HG03439 (cell line): ENCODE measurements at regions not wholly inside any gene's neighbourhood (a gene's known extent, or its start where the extent isn't known, plus 50 kb on each side); places are given as distances from the start of the nearest gene placed in this dataset.

Experiments
- ATAC-seq: cut with Tn5 transposase; IDR thresholded peaks from one replicate; pipeline ENCODE4 v1.9.1; 2021; ENCODE audit warnings: mild to moderate bottlenecking, moderate library complexity; ENCODE audit not compliant: unreplicated experiment

DNA sequence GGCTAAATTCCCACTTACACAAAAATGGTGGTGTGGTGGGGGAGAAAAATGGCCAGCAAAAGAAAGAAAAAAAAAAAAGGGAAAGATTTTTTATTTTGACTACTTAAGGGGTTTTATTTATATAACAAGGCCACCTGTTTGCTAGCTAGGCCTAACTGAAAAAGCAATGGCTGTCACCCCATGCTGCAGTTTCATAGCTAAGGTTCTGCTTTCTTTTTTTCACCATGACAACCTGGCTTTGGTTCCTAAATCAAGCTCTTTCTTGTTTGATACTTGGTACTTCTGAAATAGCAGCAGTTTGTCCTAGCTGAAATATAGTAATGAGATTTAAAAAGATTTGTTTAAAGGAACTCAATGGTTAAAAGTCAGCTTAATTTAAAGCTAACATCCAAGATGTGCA lies 433.2 kb upstream of the MEX3C start:
- ATAC-seq = no peak

DNA sequence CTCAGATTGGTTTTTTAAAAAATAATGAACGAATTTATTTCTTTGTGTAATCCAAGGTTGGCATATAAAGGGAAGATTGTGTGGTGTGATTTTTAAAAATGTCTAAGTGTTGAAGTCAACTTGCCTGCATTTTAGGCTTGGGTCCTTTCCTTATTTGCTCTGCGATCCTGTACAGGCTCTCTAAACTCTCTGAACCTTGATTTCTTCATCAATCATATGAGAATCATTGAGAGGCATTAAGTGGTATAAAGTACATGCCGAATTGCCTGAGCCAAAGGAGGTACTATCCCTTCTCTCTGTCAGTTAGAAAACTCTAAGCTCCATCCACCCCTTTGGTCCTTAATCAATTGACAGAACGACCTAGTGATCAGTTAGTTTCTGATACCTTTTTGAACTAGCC lies 440.4 kb upstream of the MEX3C start:
- no peak for ATAC-seq

DNA sequence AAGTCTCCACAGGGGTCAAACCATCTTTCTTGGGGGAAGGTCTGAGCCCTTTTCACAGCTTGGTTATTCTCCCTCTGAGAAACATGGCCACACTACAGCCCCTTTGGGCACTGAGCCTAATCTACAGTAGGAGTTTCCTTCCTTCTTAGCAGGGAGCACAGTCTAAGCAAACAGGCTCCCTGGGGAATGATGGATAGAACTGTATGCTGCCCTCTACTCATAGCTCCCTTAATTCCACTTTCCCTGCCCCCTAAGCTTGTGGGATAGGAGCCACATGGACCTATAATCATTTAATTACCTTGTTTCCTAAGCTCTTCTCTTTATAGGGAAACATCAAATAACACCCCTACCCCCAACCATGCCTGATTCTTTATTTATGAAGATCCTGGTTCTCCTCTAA lies 442.1 kb upstream of the MEX3C start:
- no peak for ATAC-seq

DNA sequence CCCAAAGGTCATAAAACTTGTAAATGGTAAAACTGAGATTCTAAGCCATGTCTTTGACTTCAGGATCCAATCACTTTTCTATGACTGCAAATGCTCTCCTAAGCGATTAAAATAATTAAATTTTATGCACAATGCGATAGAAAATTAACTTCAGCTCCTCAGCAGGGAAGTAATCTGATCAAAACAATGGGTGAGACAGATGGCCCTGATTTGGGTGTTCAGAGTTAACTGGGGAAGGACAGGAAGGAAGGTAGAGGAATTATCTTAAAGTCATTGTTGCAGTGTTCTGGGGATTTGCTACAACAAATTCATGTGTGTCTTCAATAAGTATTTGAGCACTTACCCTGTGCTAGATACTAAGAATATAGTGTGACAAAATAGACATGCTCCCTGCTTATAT lies 446.0 kb upstream of the MEX3C start:
- ATAC-seq = no peak

DNA sequence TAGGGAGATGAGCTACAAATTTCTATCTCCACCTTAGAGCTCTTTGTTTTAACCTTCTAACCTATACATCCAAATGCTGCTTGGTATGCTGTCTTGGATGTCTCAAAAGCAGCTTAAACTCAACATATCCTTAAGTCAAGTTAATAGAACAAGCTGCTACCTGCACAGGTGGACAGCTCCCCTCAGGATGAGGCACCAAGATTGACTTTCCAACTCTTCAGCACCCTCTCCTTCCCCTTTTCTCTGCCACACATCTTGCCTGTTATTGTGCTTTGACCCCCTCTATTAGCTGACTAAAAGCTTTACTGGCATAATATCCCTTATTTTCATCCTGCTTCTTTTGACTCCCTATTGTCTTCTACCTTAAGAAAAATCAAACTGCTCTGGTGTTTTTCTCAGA lies 448.1 kb upstream of the MEX3C start:
- ATAC-seq = no peak

DNA sequence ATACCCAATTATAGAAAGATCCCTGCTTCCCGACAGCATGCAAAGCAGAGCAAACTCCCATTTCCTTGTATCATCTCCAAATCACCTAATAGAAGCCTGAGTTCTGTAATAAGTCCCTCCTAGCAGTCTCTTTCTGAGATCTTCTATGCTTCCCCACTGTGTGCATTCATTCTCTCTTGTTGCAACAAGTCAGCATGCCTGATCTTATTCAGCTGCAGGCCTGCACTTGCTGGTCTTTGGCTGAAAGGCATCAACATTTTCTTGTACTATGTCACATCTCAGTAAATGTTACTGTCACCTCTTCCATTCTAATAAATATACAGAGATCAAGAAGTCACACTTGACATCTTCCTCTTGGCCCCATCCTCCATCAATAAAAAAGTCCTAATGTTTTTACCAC lies 449.9 kb upstream of the MEX3C start:
- ATAC-seq = no peak

DNA sequence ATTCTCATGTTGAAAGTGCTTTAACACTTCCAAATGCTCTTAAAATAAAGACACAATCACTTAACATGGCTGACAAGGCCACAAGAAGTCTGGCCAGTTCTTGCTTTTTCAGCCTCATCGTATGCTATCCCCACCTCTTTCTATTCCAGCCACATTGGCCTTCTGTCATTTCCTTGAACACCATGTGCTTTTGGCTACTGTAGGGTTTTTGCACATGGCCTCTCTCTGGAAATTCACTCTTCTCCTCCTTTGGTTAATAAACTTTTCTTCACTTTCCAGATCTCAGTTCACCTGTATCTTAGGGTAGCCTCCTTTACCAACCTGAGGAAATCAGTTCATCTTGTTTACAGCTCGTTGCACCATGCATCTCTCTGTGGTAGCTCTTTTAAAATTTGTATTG lies 450.5 kb upstream of the MEX3C start:
- no peak for ATAC-seq

DNA sequence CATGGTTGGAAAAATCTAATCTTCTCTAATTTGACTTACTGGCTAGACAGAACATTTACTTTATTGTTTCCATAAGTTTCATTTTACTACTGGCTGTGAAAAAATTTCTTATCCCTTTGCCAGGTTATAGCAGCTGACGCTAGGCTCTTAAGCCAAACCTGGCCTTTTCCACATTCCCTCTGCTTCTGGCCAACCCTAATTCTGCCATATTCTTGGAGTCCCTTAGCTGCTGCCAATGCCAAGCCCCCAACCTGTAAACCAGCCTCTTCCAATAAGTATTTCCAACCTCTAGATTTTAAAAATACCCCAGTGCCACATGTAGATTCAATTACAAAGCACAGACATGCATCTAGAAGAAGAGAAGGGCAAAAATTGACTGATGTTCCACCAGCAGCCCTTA lies 452.3 kb upstream of the MEX3C start:
- no peak for ATAC-seq

DNA sequence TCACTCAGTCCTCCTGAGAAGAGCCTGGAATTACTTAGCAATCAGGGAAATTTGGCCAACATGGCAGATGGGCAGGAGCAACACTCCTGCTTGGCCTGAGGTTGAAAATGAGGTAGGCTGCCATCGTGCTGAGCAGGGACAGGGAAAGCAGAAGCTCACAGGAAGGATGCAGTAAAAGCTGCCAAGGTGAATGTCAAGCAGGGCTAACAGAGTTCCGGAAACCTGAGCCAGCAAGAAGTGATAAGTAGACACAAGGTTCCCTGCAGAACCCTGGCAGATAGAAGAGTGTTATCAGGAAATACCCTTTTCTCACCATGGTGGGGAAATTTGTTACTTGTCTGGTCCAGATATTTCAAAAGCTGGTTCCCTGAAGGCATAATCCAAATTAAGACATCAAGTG lies 454.3 kb upstream of the MEX3C start:
- no peak for ATAC-seq

DNA sequence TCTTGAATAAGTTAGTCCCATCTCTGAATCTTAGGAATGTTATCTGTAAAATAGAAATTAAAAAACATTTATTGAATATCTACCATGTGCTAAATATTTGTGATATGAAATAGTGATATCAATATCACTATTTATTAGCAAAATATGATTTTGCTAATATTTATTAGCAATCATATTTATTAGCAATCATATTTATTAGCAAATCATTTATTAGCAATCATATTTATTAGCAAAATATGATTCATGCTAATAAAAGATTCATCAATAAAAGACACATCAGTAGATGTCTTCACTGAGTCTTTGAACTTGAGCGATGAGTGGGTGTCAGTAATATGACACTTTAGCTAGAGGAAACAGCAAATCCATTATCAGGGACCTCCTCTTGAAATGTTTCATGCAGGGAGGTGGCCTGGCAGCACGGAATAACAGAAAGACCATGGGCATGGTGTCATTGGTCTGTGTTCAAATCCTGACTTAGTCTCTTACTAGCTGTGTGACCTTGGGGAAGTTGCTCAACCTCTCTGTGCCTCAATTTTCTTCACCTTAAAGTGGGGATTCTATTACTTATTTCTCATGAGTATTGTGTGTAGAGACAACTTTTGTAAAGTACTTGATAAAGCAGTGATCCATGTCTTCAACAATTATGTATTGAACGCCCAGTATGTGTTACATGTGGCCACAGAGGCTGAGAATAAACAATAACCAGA lies 456.2 kb upstream of the MEX3C start:
- ATAC-seq = no peak

DNA sequence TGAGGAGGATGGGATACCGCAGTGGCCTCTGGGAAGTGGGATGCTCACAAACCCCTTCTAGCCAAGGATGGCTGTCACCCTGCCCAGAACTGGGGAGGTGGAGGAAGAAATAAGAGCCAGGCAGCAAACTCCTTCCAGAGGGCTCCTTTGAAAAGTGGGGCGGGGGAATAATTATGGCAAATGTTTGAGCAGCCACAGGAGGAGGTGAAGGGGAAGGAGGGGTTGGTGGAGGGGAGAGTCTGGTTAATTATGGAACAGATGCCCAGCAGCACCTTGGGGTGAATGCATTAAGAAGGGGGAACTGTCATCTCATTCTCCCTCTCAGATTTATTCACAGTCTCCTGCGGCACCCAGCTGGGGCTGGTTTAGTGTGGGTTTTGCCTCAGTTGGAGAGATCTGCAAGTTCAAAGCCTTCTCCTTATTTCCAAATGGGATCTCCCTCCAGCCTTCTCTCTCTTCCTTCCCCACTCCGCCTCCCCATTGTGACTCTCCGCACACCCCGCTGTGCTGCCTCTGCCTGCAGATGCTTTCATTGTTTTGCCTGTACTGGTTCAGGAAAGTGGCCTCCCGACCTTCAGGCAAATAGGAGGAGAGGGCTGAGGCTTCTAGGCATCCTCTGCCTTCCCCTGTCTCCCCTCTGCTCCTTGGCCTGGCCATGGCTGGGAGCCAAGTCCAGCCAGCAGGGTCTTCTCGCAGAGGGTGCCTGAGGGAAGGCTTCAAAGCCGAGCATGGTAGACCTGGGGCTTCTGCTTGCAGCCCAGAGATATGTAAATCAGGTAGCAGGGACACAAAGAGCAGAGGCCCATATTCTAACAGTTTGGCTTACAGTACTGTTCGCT lies 457.2 kb upstream of the MEX3C start:
- ATAC-seq = peak; percentile 67

DNA sequence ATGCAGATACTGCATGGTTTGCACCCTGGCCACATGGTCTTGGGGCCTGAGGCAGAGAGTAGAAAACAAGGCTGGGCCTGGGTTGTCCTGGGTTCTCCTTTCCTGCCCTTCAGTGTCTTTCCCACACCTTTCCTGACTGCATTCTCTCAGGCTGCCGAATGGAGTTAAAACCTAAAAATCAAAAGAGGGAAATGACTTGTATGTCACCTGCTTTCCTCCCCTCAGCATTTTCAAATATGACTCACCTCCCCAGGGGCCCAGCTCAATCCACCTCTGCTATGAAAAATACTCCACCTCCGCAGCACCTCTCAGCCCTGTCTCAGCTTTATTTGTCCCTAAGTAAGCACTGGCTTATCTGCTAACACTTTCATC lies 457.8 kb upstream of the MEX3C start:
- ATAC-seq = peak; percentile 92

DNA sequence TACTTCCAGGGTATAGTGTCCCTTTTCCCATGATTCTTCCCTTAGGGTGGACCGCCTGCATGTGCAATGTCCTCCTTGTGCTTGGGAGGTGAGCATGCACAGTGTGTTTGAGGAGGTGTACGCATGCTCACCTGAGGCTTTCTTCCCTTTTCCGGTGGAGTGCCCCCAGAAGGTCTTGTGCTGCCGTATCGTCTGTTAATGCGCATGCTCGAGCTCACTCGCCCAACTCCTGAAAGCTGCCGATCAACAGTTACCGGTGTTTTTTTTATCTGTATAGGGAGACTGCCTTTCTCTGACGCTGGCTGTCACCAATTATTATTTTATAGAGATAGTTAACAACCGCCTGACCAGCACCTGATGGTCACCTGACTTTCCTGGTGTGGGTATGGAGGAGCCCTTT lies 458.8 kb upstream of the MEX3C start:
- no peak for ATAC-seq

DNA sequence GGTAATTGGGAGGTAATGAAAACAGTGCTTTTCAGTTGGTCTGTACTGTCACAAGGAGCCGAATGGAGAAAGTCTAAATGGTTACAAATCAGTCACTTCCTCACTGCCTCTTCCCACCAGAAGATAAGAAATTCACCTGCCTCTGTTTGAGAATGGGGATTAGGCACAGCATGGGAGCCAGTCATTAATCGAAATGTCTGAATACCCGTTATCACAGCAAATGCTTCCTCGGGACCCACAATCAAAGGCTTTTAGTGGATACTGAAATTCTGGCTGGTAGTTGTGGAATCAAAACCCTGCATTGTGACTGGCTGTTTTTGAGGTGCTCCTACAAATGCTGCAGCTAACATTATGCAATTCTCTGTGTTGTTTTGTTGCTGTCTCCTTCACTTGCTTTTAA lies 461.0 kb upstream of the MEX3C start:
- ATAC-seq = no peak

DNA sequence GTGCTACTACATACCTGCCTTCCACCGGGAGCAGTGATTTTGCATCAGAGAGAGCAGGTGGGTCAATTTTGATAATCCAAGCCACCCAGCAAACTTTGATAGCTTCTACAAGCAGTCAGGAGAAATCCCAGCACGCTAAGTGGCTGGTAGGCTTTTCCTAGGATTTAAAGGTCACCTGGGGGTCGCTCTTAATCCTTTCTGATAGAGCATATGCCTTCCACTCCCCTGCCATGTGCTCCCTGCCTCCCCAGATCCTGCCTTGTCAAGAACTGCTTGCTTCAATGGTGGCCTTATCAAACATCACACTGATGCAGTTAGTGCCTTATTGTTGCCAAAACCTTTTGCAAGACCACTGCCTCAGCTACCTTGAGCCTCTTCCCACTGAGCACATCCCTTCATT lies 462.3 kb upstream of the MEX3C start:
- no peak for ATAC-seq

DNA sequence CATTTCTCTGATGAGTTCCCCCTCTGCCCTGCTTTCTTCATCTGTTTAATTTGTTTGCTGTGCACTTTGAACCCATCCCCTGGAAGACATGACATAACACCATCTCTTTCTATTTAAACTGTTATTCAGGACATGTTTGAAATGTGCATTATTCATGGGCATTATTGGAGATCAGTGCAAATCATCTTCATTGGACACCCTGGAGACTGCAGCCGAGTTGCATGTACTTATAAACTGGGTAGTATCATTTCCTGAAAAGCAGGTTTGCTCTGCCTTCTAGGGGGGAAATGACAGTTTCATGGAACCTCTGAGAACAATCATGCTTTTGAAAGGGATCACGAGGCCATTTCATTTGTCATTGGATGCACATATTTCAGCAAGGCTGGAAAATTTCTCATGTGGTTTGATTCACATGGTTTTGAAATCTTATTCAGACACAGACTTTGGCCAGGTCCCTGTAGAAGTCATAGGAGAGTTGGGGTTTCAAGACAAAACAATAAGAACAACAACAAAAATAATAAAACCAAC lies 462.8 kb upstream of the MEX3C start:
- ATAC-seq = no peak

DNA sequence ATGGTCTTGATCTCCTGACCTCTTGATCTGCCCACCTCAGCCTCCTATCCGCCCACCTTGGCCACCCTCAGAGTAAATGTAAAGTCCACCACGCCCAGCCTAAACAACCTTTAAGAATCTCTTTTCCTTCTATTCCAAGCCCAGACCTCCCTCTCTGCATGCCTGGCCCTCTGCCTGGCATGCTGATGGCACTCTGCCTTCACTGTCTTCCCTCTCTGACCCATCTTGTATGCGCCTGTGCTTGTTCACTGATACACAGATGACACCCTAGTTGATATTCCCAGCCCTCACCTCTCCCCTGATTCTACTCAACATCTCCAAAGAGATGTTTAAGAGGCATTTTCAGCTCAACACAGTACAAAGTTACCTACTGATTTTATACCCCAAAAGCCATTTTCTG lies 466.8 kb upstream of the MEX3C start:
- no peak for ATAC-seq

DNA sequence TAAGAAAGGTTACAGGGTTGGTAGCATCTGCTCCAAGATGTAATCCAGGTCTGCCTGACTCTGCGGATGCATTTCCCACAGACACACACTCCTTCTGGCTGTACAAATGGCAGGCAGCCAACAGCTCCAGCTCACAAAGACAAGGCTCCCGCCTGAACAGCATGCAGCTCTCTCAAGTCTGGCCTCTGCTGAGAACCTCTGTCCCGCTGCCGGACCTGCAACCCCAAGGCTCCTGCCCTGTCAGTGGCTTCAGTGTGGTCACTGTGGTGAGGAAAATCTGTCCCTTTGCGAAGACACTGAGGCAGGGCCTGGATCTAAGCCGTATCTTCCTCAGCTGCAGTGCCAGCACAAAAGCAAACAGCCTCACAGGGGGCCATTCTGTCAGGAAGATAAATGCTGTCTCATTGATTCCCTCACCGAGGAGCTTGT lies 469.3 kb upstream of the MEX3C start:
- no peak for ATAC-seq

DNA sequence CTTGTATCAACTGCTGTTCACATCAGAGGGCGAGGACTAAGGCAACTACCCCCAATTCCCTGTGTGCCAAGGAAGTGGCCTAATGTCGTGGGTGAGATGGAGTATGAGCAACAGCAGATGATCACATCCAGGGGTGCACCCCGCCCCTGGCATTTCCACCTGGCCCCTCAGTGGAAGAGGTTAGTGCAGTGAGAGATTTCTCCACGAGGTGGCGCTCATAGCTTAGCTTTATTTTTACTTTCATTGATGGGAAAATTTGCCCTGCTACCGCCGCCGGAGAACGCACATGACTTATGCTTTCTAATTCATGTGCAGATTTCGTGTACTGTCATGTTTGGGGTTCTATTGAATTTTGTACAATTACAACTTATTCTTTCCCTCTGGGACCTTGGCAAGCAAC lies 470.6 kb upstream of the MEX3C start:
- peak; percentile 69 for ATAC-seq

DNA sequence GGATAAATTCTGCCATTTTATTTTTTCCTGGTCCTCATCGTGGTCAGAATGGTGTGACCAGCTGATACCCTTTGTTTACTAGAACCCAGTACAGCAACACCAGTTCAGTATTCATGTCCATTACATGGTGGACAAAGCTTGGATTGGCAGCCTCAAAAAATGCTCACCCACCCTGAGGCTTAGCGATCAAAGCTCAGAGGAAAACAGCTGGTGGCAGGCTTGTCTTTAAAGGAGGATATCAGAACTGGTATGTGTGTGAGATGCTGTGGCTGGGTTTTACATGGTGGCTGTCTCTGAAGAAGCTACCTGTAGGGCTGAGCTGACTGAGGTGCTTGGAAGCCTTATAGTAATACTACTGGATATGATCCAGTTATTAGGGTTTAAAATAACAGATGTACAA lies 471.1 kb upstream of the MEX3C start:
- ATAC-seq = no peak

DNA sequence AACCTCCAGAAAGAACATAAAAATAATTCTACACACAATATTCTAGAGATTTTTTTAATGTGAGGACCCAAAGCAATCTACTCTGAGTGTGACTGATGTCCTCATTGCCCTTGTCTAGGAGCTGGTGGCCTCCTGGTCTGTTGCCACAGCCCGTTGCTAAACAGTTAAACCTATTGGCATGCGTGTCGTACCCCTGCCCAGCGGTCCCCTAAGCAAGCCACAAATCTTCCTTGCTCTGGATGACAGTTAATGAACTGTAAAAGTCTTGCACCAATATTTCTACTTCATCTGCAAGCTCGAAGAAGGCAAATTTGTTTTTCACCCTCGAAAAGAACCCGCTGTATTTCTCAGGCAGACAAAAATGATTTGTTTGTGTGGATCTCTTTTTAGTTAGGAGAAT lies 489.1 kb upstream of the MEX3C start:
- no peak for ATAC-seq

DNA sequence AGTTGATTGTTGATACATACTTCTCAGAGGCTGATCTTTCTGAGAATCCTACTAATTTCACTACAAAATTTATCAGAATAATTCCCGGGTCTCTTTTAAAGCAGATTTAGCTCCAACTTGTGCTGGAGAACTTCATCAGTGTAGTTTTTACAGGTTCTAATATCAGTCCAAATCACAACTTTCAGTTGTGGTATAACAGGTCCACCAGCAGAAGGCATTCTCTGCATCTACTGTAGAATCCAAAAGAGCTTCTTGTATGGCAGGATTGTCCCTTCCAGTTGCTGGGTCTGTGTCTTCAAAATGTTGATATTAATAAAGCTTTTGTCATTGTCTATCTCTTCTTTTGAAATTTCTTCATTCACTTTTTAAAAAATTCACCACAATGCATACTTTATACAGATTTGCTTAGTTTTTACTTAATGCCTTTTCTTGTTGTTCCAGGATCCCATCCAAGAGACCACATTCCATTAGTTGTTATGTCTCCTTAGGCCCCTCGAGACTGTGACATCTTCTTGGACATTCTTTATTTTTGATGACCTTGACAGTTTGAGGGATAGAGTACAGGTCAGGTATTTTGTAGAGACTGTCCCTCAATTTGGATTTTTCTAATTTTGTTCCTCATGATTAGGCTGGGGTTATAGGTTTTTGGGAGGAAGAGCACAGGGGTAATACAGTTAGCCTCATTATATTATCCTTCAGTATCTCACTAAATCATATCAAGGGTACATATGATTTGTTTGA lies 490.5 kb upstream of the MEX3C start:
- no peak for ATAC-seq
